HFF-Myc (cell line): ENCODE measurements at regions not wholly inside any gene's neighbourhood (a gene's known extent, or its start where the extent isn't known, plus 50 kb on each side); places are given as distances from the start of the nearest gene placed in this dataset.

ENCODE experiments used
- DNase-seq: peaks from one replicate; pipeline ENCODE4 v3.0.0-alpha.2; 2011; ENCODE audit warnings: low read depth; ENCODE audit errors: extremely low read depth
- H3K4me3 ChIP-seq: replicated peaks from 2 replicates; pipeline ENCODE4 v1.5.1; 2011; ENCODE audit warnings: low read depth, mild to moderate bottlenecking, control low read depth, low read length
- TF ChIP-seq, protein P1 (sequence below): IDR thresholded peaks from 2 replicates; pipeline ENCODE4 v1.5.1; 2012; ENCODE audit warnings: mild to moderate bottlenecking, low read depth, low read length, control low read depth; ENCODE audit errors: missing control alignments

DNA sequence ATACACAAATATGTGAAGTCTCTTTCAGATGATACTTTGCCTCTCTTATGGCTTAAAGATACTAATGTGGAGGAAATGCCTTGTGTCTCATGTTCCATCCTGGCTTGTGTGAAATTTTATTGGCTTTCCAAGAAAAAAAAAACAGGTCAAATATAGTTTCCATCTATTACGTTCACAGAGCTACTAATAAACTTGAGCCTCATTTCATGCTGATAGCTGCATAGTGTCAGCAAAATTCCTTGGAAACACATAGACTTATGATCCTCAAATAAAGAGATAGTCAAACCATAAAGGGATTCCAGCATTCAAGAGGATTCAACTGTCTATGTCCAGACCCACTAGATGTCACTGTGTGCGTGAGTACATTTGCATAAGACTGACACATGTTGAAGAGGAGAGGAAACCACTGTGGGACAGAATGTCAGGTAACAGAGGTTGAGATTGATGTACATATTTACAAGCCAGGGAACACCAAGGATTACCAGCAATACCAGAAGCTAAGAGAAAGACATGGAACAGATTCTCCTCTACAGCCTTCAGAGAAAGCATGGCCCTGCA lies 266.6 kb downstream of the COL12A1 start:
- no peak for DNase-seq
- TF ChIP-seq, protein P1, sequence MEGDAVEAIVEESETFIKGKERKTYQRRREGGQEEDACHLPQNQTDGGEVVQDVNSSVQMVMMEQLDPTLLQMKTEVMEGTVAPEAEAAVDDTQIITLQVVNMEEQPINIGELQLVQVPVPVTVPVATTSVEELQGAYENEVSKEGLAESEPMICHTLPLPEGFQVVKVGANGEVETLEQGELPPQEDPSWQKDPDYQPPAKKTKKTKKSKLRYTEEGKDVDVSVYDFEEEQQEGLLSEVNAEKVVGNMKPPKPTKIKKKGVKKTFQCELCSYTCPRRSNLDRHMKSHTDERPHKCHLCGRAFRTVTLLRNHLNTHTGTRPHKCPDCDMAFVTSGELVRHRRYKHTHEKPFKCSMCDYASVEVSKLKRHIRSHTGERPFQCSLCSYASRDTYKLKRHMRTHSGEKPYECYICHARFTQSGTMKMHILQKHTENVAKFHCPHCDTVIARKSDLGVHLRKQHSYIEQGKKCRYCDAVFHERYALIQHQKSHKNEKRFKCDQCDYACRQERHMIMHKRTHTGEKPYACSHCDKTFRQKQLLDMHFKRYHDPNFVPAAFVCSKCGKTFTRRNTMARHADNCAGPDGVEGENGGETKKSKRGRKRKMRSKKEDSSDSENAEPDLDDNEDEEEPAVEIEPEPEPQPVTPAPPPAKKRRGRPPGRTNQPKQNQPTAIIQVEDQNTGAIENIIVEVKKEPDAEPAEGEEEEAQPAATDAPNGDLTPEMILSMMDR, result peak; percentile 3

DNA sequence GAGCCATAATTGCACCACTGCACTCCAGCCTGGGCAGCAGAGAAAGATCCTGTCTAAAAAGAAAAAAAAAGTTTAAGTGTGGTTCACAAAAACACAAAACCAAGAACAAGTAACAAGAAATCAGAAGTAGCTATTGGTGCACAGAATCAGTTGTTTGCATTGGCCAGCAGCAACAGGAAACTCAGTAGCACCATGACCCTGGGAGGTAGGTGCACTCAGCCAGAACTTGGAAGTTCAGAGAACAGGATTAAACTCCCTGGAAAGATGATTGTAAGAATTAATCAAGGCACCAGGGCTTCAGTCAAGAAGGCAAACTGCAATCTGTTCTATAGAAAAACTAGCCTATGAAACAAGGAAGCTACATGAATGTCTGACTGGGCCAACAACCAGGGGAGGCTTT lies 267.9 kb downstream of the COL12A1 start:
- TF ChIP-seq, protein P1, result no peak
- H3K4me3 ChIP-seq, result no peak overlapping the region
- no peak for DNase-seq

More for the DNA sequence above, 266.6 kb downstream of the COL12A1 start:
- H3K4me3 ChIP-seq, result no peak overlapping the region

DNA sequence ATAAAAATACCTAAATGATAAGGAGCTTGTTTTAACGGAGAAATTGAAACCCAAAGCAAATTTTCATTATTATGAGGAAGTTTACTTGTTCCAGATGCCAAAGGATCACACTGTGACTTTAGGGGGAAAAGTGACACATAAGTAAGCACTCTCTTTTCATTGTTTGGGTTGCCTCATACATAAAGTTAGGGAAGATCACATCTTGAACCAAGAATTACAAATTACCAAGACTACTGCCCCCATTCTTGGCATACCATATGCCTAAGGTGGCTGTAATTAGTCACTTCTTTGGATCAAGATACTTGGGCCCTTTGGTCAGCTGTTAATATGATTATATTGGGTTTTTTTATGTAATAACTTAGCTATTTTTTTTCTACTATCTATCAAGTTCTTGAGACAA lies 269.0 kb downstream of the COL12A1 start:
- H3K4me3 ChIP-seq, result no peak overlapping the region
- no peak for DNase-seq
- TF ChIP-seq, protein P1, result no peak

DNA sequence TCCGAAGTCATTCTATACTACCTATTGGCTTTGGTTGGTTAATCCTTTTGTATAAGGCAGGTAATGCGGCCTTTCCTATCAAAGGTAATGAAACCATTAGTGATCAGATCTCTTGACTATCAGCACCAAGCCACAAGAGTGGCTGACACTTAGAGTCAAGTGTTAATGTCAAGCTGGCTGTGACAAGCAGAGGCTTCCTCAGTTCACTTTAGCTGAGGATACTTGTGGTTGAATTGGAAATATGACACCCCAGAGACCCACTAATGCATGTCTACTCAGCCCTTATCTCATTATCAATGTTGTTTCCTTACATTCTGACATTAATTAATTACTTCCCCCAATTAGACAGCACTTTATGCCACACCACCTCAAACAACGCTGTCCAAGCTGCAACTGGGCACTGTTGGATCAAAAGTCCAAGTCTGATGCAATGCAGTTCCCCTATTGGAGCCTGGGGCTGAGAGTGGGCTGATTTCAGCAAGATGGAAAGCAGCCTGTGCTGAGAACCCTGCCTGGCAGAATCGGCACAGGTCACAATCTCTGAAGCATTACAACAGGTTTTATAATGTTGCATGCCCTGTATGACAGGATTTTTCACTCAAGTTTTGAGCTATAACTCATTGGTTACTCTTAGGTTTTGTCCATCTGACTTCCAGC lies 273.5 kb downstream of the COL12A1 start:
- DNase-seq, result no peak
- no peak overlapping the region for H3K4me3 ChIP-seq
- TF ChIP-seq, protein P1, result no peak

DNA sequence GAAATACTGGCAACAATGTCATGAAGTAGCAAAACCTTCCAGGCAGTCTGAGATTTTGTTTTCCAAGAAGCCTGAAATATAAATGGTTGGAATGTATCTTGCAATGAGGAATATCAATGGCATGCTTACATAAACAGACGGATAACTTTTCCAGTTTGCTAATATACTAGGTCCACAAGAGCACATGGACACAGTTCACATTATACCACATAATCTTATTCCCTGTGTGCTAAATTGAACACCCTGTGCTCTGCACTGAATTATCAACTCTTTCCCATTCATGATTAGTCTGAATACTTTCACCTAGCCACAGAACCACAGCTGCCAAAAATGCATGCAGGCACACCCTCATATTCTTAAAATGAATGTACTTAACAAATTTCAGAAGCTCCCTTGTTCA lies 274.3 kb downstream of the COL12A1 start:
- peak; percentile 50 for DNase-seq
- TF ChIP-seq, protein P1, result no peak
- no peak overlapping the region for H3K4me3 ChIP-seq

DNA sequence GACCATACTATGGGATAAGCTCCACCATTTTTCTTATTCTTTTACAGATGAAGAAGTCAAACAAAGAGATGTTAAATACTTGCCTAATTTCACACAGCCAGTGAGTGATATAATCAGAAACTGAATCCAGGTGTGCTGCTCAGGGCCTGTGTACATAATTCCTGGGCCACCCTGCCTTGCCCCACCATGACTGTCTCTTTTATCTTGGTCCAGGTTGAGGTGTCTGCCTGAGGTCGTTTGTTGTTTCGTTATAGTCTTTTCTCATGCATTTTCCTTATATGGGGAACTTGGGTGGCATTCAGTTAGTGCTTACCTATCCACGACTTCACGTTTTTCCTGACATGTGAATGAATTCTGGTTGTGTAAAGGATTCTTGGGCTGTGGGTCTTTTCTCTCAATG lies 277.6 kb downstream of the COL12A1 start:
- no peak for DNase-seq
- no peak overlapping the region for H3K4me3 ChIP-seq
- TF ChIP-seq, protein P1, result no peak
